ENCODE measurements at regions not wholly inside any gene's neighbourhood (a gene's known extent, or its start where the extent isn't known, plus 50 kb on each side); places are given as distances from the start of the nearest gene placed in this dataset.
A peak's percentile ranks its signal among the peaks of the same experiment; 100 is the strongest.

- Histone ChIP-seq H3K27ac (ENCODE audit: insufficient read depth in 1 of 2, low read depth in 1 of 2, low read length in 2 of 2, poor library complexity in 1 of 2, severe bottlenecking in 2 of 2) (no peak overlapping the region), H3K27me3 (replicated peaks in 2 of 5; ENCODE audit: control insufficient read depth in 4 of 5, insufficient read depth in 5 of 5, low read length in 4 of 5) (no peaks in the 10 kb centered on the region), H3K4me3 (ENCODE audit: control insufficient read depth in 1 of 7, extremely low read depth in 1 of 7, insufficient read depth in 4 of 7, low read depth in 2 of 7, low read length in 6 of 7) (no peak overlapping the region), H3K36me3 (ENCODE audit: control insufficient read depth in 4 of 4, insufficient read depth in 4 of 4, low read length in 3 of 4) (no peaks in the 10 kb centered on the region), H3K4me1 (ENCODE audit: control extremely low read depth in 1 of 4, control insufficient read depth in 4 of 4, insufficient read depth in 4 of 4, low read length in 3 of 4) (no peaks in the 10 kb centered on the region), H3K9me3 (ENCODE audit: control extremely low read depth in 1 of 5, control insufficient read depth in 4 of 5, insufficient read depth in 2 of 5, low read depth in 1 of 5, low read length in 4 of 5) (no peaks in the 10 kb centered on the region)
- CTCF ChIA-PET = no interaction called here
- POLR2A ChIA-PET = no interaction called here
- 87% methylated on average over 2 of the region's 3 CpGs for WGBS (ENCODE audit: insufficient coverage)
- DNase-seq = peak in 2 of 3 donors; percentile 7 to 27
These were observed 145.5 kb downstream of the ADCYAP1 start for GRCh38 chr18:1050012-1050657.

- no peaks in the 10 kb centered on the region for H3K36me3 ChIP-seq (ENCODE audit: control insufficient read depth in 4 of 4, insufficient read depth in 4 of 4, low read length in 3 of 4)
- H3K9me3 ChIP-seq (ENCODE audit: control extremely low read depth in 1 of 5, control insufficient read depth in 4 of 5, insufficient read depth in 2 of 5, low read depth in 1 of 5, low read length in 4 of 5) = peaks cover 0 to 2% (median 0%) of the 10 kb centered on the region in 5 experiments
- H3K27me3 ChIP-seq (replicated peaks in 2 of 5; ENCODE audit: control insufficient read depth in 4 of 5, insufficient read depth in 5 of 5, low read length in 4 of 5) = no peaks in the 10 kb centered on the region
- DNase-seq = no peak
- ChIA-PET POLR2A (no interaction called here), CTCF (no interaction called here)
- H3K4me1 ChIP-seq (ENCODE audit: control extremely low read depth in 1 of 4, control insufficient read depth in 4 of 4, insufficient read depth in 4 of 4, low read length in 3 of 4) = no peaks in the 10 kb centered on the region
- no peak overlapping the region for H3K27ac ChIP-seq (ENCODE audit: insufficient read depth in 1 of 2, low read depth in 1 of 2, low read length in 2 of 2, poor library complexity in 1 of 2, severe bottlenecking in 2 of 2)
- H3K4me3 ChIP-seq (ENCODE audit: control insufficient read depth in 1 of 7, extremely low read depth in 1 of 7, insufficient read depth in 4 of 7, low read depth in 2 of 7, low read length in 6 of 7) = no peak overlapping the region
These were observed 147.6 kb downstream of the ADCYAP1 start for GRCh38 chr18:1052301-1052700.

GRCh38 chr18:1053331-1054315 is 149.0 kb downstream of the ADCYAP1 start:
- no peak for DNase-seq
- Histone ChIP-seq H3K36me3 (ENCODE audit: control insufficient read depth in 4 of 4, insufficient read depth in 4 of 4, low read length in 3 of 4) (no peaks in the 10 kb centered on the region), H3K9me3 (ENCODE audit: control extremely low read depth in 1 of 5, control insufficient read depth in 4 of 5, insufficient read depth in 2 of 5, low read depth in 1 of 5, low read length in 4 of 5) (peaks cover 0 to 2% (median 0%) of the 10 kb centered on the region in 5 experiments), H3K27ac (ENCODE audit: insufficient read depth in 1 of 2, low read depth in 1 of 2, low read length in 2 of 2, poor library complexity in 1 of 2, severe bottlenecking in 2 of 2) (no peak overlapping the region), H3K27me3 (replicated peaks in 2 of 5; ENCODE audit: control insufficient read depth in 4 of 5, insufficient read depth in 5 of 5, low read length in 4 of 5) (no peaks in the 10 kb centered on the region), H3K4me1 (ENCODE audit: control extremely low read depth in 1 of 4, control insufficient read depth in 4 of 4, insufficient read depth in 4 of 4, low read length in 3 of 4) (no peaks in the 10 kb centered on the region), H3K4me3 (ENCODE audit: control insufficient read depth in 1 of 7, extremely low read depth in 1 of 7, insufficient read depth in 4 of 7, low read depth in 2 of 7, low read length in 6 of 7) (no peak overlapping the region)
- ChIA-PET CTCF (no interaction called here), POLR2A (no interaction called here)
- WGBS (ENCODE audit: insufficient coverage) = 92% methylated on average over 2 of the region's 5 CpGs

- POLR2A ChIA-PET = no interaction called here
- Histone ChIP-seq H3K36me3 (ENCODE audit: control insufficient read depth in 4 of 4, insufficient read depth in 4 of 4, low read length in 3 of 4) (no peaks in the 10 kb centered on the region), H3K4me3 (ENCODE audit: control insufficient read depth in 1 of 7, extremely low read depth in 1 of 7, insufficient read depth in 4 of 7, low read depth in 2 of 7, low read length in 6 of 7) (no peak overlapping the region), H3K27ac (ENCODE audit: insufficient read depth in 1 of 2, low read depth in 1 of 2, low read length in 2 of 2, poor library complexity in 1 of 2, severe bottlenecking in 2 of 2) (no peak overlapping the region), H3K4me1 (ENCODE audit: control extremely low read depth in 1 of 4, control insufficient read depth in 4 of 4, insufficient read depth in 4 of 4, low read length in 3 of 4) (no peaks in the 10 kb centered on the region), H3K27me3 (replicated peaks in 2 of 5; ENCODE audit: control insufficient read depth in 4 of 5, insufficient read depth in 5 of 5, low read length in 4 of 5) (no peaks in the 10 kb centered on the region), H3K9me3 (ENCODE audit: control extremely low read depth in 1 of 5, control insufficient read depth in 4 of 5, insufficient read depth in 2 of 5, low read depth in 1 of 5, low read length in 4 of 5) (peaks cover 0 to 2% (median 0%) of the 10 kb centered on the region in 5 experiments)
- CTCF ChIA-PET = no interaction called here
- 100% methylated on average over 1 of the region's 2 CpGs for WGBS (ENCODE audit: insufficient coverage)
- DNase-seq = no peak
These were observed 151.7 kb downstream of the ADCYAP1 start for GRCh38 chr18:1056404-1056803.

DNA sequence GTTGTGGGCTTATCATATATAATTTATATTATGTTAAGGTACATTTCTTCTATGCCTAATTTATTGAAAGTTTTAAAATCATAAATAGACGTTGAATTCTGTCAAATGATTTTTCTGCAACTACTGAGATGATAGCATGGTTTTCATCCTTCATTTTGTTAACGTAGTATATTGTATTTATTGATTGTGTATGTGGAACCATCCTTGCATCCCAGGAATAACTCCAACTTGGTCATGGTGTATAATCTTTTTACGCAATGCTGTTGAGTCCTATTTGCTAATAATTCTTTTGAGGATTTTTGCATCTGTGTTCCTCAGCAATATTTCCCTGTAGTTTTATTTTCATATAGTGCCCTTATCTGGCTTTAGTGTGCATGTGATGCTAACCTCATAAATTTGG is 152.7 kb downstream of the ADCYAP1 start:
- Histone ChIP-seq H3K36me3 (ENCODE audit: control insufficient read depth in 4 of 4, insufficient read depth in 4 of 4, low read length in 3 of 4) (no peaks in the 10 kb centered on the region), H3K9me3 (ENCODE audit: control extremely low read depth in 1 of 5, control insufficient read depth in 4 of 5, insufficient read depth in 2 of 5, low read depth in 1 of 5, low read length in 4 of 5) (peaks cover 0 to 2% (median 0%) of the 10 kb centered on the region in 5 experiments), H3K27me3 (replicated peaks in 2 of 5; ENCODE audit: control insufficient read depth in 4 of 5, insufficient read depth in 5 of 5, low read length in 4 of 5) (no peaks in the 10 kb centered on the region), H3K4me3 (ENCODE audit: control insufficient read depth in 1 of 7, extremely low read depth in 1 of 7, insufficient read depth in 4 of 7, low read depth in 2 of 7, low read length in 6 of 7) (no peak overlapping the region), H3K4me1 (ENCODE audit: control extremely low read depth in 1 of 4, control insufficient read depth in 4 of 4, insufficient read depth in 4 of 4, low read length in 3 of 4) (no peaks in the 10 kb centered on the region), H3K27ac (ENCODE audit: insufficient read depth in 1 of 2, low read depth in 1 of 2, low read length in 2 of 2, poor library complexity in 1 of 2, severe bottlenecking in 2 of 2) (no peak overlapping the region)
- ChIA-PET CTCF (no interaction called here), POLR2A (no interaction called here)
- no CpG with 5 or more reads among the region's 3 CpGs for WGBS (ENCODE audit: insufficient coverage)
- no peak for DNase-seq

GRCh38 chr18:1062588-1062987 is 157.9 kb downstream of the ADCYAP1 start:
- DNase-seq = no peak
- no peaks in the 10 kb centered on the region for H3K36me3 ChIP-seq (ENCODE audit: control insufficient read depth in 4 of 4, insufficient read depth in 4 of 4, low read length in 3 of 4)
- no peak overlapping the region for H3K27ac ChIP-seq (ENCODE audit: insufficient read depth in 1 of 2, low read depth in 1 of 2, low read length in 2 of 2, poor library complexity in 1 of 2, severe bottlenecking in 2 of 2)
- ChIA-PET CTCF (no interaction called here), POLR2A (no interaction called here)
- peaks cover 0 to 5% (median 0%) of the 10 kb centered on the region in 5 experiments for H3K9me3 ChIP-seq (ENCODE audit: control extremely low read depth in 1 of 5, control insufficient read depth in 4 of 5, insufficient read depth in 2 of 5, low read depth in 1 of 5, low read length in 4 of 5)
- 85% methylated on average over 2 of the region's 2 CpGs for WGBS (ENCODE audit: insufficient coverage)
- no peaks in the 10 kb centered on the region for H3K27me3 ChIP-seq (replicated peaks in 2 of 5; ENCODE audit: control insufficient read depth in 4 of 5, insufficient read depth in 5 of 5, low read length in 4 of 5)
- H3K4me1 ChIP-seq (ENCODE audit: control extremely low read depth in 1 of 4, control insufficient read depth in 4 of 4, insufficient read depth in 4 of 4, low read length in 3 of 4) = no peaks in the 10 kb centered on the region
- no peak overlapping the region for H3K4me3 ChIP-seq (ENCODE audit: control insufficient read depth in 1 of 7, extremely low read depth in 1 of 7, insufficient read depth in 4 of 7, low read depth in 2 of 7, low read length in 6 of 7)

GRCh38 chr18:1075322-1075721 is 170.7 kb downstream of the ADCYAP1 start:
- no peaks in the 10 kb centered on the region for H3K4me1 ChIP-seq (ENCODE audit: control extremely low read depth in 1 of 4, control insufficient read depth in 4 of 4, insufficient read depth in 4 of 4, low read length in 3 of 4)
- no peak overlapping the region for H3K4me3 ChIP-seq (ENCODE audit: control insufficient read depth in 1 of 7, extremely low read depth in 1 of 7, insufficient read depth in 4 of 7, low read depth in 2 of 7, low read length in 6 of 7)
- ChIA-PET CTCF (no interaction called here), POLR2A (no interaction called here)
- H3K9me3 ChIP-seq (ENCODE audit: control extremely low read depth in 1 of 5, control insufficient read depth in 4 of 5, insufficient read depth in 2 of 5, low read depth in 1 of 5, low read length in 4 of 5) = no peaks in the 10 kb centered on the region
- WGBS (ENCODE audit: insufficient coverage) = 88% methylated on average over 1 of the region's 3 CpGs
- no peak overlapping the region for H3K27ac ChIP-seq (ENCODE audit: insufficient read depth in 1 of 2, low read depth in 1 of 2, low read length in 2 of 2, poor library complexity in 1 of 2, severe bottlenecking in 2 of 2)
- no peaks in the 10 kb centered on the region for H3K36me3 ChIP-seq (ENCODE audit: control insufficient read depth in 4 of 4, insufficient read depth in 4 of 4, low read length in 3 of 4)
- no peaks in the 10 kb centered on the region for H3K27me3 ChIP-seq (replicated peaks in 2 of 5; ENCODE audit: control insufficient read depth in 4 of 5, insufficient read depth in 5 of 5, low read length in 4 of 5)
- DNase-seq = no peak
